Fibroblast of lung (primary cell): ENCODE measurements at regions not wholly inside any gene's neighbourhood (a gene's known extent, or its start where the extent isn't known, plus 50 kb on each side); places are given as distances from the start of the nearest gene placed in this dataset.

Experiments
- CTCF ChIP-seq, 2 donors: IDR thresholded peaks in 1 of 2; conservative IDR thresholded peaks in 1 of 2; 1 replicate in 1 of 2; 2 replicates in 1 of 2; pipeline ENCODE4 v1.5.1; 2011 to 2012; ENCODE audit warnings: low read length in 2 of 2, control low read depth in 1 of 2, inconsistent platforms in 1 of 2, low read depth in 1 of 2, mild to moderate bottlenecking in 1 of 2
- EZH2 ChIP-seq: IDR thresholded peaks from 2 replicates; pipeline ENCODE4 v1.5.1; 2012; ENCODE audit warnings: low read length, control low read depth, mild to moderate bottlenecking; ENCODE audit errors: missing control alignments

GRCh38 chr5:74027732-74028338 lies 401.8 kb downstream of the ARHGEF28 start:
- TF ChIP-seq CTCF (conservative IDR thresholded peaks at IDR 0.05 in 1 of 2, IDR thresholded peaks at IDR 0.05 in 1 of 2; ENCODE audit: low read depth in 1 of 2, low read length in 2 of 2) (no peak), EZH2 (no peak)
